Umbilical cord (tissue), 1 donor: ENCODE measurements at regions not wholly inside any gene's neighbourhood (a gene's known extent, or its start where the extent isn't known, plus 50 kb on each side); places are given as distances from the start of the nearest gene placed in this dataset.
"Not testable (repeated sequence)": the region's sequence is repeated elsewhere in the genome, so short reads cannot be mapped to it uniquely, and the experiment has no call there.

Experiments used
- DNase-seq: peaks from one replicate; pipeline ENCODE4 v3.0.0-alpha.2; 2015; ENCODE audit warnings: low spot score

DNA sequence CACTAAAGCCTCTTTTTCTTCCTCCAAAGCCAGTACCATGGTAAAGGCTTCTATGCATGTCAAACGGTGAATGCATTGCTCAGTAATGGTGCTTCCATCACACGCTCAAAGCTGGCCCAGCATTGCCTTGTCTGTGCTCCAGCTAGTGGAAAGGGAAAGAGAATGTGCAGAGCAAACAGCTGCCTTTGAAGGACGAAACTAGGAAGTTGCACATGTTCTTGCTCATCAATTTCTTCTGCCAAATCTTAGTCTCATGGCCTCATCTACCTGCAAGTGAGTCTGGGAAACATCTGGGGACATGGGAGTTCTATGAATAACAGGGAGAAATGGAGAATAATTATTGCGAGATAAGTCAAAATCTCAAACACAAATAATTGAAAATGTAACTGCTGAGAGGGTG lies 216.5 kb upstream of the SSTR4 start:
- DNase-seq, result peak; percentile 37

DNA sequence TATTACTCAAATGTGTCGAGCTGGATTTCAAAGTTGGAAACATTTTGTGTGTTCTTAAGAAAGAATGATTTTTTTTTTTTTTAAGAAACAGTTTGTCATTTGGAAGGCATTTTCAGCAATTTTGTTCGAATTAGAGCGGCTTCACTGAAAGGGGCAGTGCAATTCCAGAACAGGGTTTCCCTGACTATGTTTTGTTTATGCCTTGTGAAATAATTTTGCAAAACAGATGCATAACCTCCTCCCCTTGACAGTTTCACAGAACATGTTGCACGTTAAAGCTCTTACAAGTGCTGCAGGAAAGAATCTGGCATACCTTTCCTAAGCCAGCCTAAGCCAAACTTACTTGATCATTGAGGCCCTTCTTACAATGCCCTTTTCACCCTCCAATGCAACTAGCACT lies 216.0 kb upstream of the SSTR4 start:
- DNase-seq, result peak; percentile 79

DNA sequence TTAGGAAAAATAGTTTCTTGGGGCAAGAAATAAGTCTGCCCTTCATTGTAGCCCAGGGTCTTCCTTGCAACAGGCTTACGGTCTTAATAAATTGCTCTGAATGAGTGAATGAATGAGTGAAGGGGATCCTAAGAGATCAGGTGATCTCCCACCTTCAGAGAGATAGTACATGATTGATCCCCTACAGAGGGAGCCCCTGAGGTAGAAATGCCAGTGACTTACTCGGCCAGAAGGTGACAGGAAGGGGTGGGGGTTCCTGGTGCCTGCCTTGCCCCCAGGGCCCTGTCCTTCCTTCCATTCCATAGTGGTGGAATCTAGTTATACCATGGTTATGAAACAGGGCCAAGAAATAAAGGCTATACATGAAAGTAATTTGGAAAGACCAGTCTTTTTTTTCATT lies 215.3 kb upstream of the SSTR4 start:
- DNase-seq, result no peak

DNA sequence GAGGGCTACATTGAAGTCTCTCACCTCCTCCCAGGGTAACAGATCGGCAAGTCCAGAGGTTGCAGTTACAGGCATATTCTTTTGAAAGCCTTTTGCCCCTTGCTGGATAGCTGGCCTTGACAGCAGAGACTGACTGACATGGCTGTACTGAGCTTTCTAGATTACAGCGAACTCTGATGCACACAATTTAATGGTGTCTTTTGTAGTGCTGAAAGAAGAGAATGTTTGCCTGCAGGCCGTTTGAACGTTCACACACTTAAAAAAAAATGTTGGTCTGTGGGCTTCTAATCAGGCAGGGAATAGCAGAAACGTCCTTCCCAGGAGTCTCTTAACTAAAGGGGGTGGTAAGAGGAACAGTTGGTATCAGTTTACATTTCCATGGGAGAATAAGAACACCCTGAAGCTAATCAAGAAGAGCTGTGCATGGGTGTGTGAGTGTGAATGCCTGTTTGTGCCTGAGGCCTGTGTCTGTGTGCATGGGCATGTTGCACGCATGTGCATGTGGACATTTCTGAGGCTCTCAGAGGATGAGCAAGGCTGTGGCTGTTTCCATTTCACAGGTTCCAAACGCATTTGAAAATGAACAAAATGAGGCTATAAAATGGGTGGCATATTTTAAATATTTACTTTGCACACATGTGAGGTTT lies 213.9 kb upstream of the SSTR4 start:
- DNase-seq, result peak; percentile 35

DNA sequence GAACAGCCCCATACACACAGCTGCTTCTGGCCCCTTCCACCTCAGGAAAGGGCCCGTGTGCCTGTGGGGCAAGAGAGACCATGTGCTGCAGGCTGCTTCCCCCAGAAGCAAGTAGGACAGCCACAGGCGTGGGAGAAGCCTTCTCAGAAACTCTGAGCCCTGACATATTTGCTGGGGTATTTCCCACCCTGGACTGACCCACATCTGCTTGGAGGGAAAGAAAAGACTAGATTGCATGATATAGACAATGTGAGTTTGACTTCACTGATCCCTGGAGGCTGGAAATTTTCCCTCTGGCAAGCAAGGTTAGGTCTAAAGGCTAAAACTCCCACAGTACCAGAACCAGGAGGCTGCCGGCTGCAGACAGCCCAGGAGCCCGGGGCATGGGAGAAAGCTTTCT lies 213.3 kb upstream of the SSTR4 start:
- no peak for DNase-seq

DNA sequence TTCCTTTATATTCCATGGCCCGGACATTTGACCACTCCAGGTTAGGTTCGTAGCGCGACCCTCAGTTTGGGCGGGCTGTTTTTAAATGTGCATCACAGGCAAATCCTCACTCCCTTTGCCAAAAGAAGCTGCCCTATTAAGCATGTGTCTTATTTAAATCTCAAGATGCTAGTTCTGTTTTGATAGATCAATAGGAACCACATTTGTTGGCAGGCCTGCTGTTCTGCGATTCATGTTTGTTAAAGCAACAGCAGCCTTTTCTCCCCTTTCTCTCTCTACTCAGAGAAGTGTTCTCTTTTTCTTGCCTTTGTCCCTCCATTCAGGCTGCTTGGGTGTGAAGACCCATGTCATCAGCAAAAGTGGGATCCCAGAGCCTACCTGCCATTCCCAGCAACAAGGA lies 212.0 kb upstream of the SSTR4 start:
- no peak for DNase-seq

DNA sequence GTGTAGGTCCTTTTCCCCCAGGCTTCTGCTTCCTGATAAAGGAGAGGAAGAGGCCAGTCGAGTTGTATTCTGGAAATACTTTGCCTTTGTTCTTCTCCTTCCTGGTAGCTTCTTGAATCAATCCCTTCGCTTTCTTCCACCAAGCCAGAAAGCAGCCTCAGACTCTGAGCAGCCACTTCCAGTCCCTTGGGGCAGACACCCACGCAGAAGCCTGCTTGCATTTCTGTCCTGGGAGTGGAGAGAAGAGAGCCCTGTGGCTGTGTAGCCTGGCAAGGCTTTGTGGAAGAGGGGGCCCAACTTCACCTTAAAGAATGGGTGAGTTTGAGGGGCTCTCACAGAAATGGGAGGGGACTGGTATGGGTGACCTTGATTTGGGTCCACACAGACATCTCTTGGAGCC lies 211.0 kb upstream of the SSTR4 start:
- no peak for DNase-seq

DNA sequence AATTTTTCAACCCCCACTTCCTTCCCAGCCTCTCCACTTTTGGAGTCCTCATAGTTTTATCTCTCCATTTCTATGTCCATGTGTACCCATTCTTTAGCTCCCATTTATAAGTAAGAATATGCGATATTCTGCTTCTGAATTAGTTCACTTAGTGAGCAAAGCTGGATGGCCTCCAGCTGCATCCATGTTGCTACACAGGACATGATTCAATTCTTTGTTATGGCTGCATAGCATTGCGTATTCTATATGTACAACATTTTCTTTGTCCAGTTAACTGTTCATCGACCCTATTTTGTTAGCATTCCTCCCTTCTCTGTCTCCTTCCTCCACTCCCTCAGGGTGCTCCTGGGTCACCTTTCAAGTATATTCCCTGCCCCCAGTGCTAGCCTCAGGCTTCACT lies 210.0 kb upstream of the SSTR4 start:
- DNase-seq, result no peak

DNA sequence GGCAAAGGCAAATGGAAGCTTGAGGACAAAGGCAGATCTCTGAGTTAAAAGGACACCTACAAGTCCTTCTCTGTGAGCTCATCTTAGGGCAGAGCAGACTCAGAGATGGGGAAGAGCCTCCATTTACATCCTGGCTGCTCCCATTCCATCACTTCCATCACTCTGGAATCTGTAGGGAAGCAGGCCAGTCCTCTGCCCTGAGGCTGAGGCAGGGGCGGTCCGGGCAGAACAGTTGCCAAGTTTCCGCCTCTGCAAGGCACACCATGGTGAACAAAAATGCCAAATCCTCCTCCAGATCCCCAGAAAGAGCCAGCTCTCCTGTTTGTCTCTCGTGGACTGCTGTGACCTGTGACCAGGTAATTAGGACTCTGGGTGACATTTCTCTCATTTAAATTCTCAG lies 209.6 kb upstream of the SSTR4 start:
- no peak for DNase-seq

DNA sequence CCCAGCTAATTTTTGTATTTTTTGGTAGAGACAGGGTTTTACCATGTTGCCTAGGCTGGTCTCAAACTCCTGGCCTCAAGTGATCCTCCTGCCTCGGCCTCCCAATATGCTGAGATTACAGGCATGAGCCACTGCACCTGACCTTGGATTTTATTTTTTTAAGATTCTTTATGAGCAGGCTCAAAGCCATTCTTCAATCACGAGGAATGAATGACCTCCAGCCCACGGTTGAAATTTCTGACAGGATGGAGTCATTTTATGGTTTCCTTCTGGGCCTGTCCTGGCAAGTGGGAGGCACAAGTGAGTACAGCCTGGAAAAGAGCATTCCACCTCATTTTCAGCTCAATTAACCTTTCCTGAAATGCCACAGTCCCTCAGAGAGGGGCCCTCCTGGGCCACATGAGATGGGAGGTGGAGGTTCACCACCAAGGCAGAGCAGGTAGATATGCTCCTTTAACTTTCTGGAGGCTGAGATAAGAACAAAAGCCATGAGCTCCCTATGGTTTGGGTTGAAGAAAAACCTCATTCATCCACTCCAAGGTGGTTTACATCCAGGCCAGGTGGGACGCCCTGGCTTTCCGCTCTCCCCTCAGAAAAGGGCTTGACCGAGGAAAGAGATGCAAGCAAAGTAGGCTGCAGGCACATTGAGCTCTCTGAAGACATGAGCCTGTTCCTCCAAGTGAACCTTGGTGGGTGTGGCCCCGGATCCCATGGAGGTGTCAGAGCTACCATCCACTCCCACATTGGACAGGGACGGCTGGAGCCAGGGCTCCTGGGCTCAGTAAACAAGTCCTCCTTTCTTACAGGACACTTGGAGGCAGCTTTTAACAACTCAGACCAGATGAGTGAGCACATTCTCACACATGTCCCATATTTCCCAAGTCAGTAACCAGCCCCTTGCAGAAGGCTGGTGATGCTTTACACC lies 208.5 kb upstream of the SSTR4 start:
- DNase-seq, result no peak

DNA sequence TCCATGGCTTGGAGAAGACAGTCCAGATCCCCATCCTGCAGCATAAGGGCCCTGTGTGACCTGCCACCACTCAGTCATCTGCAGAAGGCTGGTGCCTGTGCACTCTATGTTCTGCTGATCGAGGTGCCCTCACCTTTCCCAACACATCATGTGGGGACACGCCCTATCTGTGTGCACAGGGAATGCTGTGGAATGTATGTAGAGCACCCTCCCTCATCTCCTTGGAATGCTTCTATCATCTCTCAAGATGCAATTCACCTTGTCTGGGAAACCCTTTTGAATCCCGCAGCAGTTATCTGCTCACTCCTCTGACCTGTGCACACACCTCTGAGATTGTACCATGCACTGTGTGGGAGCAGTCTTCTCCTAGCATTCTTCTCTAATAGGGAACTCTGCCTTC lies 207.2 kb upstream of the SSTR4 start:
- DNase-seq, result no peak

DNA sequence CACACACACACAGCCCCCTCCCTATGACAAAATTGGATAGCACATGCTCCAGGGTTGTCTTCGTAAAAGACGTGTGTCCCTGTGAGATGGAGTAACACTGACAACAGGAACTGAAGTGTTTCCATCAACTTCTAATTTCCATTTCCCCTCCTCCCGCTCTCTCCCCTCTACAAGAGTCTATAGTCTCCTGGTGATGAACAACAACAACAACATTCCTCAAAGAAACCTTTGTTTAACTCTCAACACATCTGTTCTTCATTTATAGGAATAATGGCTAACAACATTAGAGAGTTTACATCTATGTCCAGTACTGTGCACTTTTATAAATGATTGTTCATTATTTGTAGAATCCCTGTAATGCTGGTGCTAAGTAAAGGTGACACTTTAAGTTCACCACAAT lies 205.8 kb upstream of the SSTR4 start:
- no peak for DNase-seq

DNA sequence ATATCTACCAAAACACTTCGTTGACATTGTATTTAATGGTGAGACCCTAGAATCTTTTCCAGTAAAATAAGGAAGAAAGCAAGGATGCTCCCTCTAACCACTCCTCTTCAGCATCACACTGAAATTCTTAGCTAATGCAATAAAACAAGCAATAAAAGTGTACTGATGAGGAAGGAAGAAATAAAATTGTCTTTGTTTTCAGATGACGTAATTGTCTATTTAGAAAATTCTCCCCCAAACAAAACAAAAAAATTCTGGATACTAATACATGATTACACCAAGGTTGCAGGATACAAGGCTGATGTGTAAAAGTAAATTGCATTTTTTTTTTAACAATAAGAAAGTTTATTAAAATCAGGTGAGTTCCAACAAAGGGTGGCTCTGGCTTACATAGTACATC lies 205.0 kb upstream of the SSTR4 start:
- no peak for DNase-seq

DNA sequence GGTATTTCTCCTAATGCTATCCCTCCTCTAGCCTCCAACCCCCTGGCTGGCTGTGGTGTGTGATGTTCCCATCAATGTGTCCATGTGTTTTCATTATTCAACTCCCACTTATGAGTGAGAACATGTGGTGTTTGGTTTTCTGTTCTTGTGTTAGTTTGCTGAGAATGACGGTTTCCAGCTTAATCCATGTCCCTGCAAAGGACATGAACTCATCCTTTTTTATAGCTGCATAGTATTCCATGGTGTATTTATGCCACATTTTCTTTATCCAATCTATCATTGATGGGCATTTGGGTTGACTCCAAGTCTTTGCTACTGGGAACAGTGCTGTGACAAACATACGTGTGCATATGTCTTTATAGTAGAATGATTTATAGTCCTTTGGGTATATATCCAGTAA lies 204.4 kb upstream of the SSTR4 start:
- not testable (repeated sequence) for DNase-seq

DNA sequence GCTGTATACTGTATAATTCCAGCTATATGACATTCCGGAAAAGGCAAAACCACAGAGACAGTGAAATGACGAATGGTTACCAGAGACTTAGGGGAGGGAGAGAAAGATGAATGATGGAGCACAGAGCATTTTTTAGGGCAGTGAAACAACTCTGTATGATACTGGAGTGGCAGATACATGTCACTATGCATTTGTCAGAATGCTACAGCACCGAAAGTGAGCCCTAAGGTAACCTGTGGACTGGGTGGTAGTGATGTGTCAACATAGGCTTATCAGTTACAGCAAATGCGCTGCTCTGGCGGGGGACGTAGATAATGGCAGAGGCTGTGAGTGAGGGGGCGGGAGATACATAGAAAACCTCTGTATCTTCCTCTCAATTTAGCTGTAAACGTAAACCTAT lies 201.3 kb upstream of the SSTR4 start:
- no peak for DNase-seq

DNA sequence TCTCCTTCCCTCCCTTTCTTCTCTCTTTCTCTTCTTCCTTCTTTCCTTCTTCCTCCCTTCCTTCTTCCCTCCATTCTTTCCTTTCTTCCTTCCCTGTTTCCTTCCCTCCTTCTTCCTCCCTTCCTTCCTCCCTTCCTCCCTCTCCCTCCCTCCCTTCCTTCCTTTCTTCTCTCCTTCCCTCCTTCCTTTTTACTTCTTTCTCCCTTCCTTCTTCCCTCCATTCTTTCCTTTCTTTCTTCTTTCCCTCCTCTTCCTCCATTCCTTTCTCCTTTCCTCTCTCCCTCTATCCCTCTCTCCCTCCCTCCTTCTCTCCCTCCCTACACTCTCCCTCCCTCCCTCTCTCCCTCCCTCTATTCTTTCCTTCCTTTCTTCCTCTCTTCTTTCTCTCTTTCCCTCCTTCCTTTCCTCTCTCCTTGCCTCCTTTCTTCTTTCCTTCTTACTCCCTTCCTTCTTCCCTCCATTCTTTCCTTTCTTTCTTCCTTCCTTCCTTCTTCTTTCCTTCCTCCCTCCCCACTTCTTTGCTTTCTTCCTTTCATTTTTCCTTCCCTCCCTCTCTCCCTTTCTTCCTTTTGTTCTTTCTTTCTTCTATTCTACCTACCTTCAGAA lies 200.4 kb upstream of the SSTR4 start:
- DNase-seq, result no peak

DNA sequence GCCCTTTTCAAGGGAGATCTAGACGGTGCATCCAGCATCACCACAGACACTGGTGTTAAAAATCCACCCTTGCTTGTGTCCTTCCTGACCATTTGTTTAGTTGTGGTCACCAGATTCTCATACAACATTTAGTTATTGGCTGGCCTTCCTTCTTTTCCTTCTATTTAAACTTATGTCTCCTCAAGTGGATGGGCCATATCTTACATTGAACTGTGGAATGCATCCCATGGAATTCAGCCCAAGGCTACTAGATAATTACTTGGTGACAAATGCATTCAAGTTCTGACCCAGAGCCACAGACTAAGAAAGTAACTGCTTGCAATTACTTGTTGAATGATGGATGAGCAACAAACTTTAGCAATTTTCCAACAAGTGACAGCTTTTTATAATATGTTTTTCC lies 198.9 kb upstream of the SSTR4 start:
- no peak for DNase-seq

DNA sequence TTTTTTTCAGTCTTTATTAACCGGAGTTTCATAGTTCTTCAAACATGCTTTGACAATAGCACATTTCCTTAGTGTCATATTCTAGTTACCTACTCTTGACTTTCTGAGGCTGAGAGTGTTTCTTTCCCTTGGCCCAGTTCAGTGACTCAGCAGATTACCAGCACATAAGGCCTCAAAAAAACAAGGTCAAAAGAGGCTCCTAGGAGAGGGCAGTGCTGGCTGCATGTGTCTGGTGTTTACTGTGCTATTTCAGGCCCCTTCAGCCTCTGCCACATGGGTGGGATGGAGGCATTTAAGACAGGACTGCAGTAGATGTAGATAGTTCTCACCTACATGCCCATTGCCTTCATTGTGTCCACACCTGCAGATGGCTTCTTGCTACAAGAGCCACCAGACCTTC lies 198.2 kb upstream of the SSTR4 start:
- DNase-seq, result peak; percentile 35

DNA sequence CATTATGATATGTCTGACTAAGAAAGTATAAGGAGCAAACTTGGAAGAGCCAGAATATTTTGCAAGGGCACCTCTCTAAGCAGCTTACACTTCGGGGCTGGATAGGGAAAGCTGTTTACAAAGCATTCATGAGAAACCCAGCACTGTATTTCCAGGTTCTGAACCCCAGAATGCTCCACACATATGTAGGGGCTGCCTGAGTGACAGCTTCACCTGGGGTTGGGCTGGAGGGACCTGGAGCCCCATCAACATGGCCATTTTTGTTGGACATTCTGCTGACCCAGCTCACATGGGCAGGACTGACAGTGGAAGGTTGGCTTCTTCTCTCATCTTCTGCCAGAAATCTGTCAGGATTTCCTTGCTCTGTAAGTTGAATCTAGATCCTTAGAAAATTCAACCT lies 197.1 kb upstream of the SSTR4 start:
- no peak for DNase-seq

DNA sequence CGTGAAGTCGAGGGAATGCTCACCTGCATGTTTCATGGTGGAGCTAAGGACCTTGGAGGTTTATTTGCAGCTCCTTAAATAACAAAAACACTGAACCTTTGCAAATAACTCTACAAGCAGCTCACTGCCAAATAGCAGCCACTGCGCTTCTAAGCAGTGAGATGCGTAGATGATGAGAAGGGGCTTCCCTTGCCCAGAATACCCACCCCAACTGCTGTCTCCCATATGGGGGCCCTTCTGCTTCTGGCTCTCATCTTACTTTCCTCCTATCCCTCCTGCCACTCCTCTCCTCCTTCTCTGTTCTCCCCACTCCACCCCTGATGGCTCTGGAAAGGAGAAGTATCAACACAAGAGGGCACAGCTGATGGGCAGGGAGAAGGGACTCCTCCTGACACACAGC lies 193.3 kb upstream of the SSTR4 start:
- DNase-seq, result no peak

DNA sequence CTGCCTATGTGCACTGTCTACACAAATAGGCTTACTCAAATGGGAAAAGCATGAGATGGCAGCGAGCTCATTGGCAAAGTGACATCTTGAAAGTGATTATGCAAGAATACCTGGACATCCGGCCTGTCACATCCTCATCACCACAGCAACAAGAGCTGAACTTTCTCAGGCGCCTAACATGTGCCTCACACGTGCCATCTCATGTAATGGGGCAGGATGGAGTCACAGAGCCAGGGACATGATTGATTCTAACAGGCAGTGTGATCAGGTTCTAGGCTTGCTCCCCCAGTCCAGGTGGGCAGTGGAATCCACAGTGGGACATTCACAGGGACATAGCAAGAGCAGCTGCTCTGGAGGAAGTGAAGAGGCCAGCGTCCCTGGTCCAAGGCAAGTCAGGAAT lies 192.3 kb upstream of the SSTR4 start:
- no peak for DNase-seq

DNA sequence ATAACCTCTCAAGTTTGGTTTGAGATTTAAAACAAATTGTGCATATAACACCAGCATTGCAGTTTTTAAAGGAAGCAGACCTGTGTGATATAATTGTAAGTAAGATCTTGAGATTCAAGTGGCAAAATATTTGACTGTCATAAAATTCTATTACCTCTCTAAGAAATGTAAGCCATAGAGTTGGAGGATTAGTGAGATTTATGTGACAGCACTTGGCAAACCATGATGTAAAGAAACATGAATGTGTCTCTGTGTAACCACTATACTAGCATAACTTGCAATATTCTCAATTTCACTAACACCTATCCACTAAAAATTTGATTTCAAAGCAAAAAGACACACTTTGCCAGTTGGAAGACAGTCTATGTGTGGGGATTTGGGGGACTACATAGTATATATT lies 190.2 kb upstream of the SSTR4 start:
- no peak for DNase-seq

DNA sequence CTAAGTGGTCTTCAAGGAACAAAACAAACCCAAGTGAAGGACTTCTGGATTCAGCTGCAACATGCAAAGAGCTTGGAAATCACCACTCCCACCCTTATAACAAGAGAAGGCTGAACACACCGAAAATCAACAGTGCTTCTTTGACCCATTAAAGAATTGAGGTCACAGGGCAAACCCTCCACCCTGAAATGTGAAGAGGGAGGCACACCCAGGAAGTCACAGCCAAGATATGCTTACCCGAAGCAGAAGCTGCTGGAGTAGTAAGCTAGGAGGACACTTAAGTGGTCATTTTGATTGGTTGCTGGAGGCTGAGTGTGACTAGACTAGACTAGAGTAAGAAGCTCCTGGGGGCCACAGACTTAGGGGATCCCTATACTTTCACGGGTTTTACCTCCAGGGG lies 188.2 kb upstream of the SSTR4 start:
- no peak for DNase-seq
